HL-60 (cell line): ENCODE measurements at regions not wholly inside any gene's neighbourhood (a gene's known extent, or its start where the extent isn't known, plus 50 kb on each side); places are given as distances from the start of the nearest gene placed in this dataset.

Experiments
- DNase-seq, 2 experiments: peaks; one replicate each; pipeline ENCODE4 v3.0.0-alpha.2; 2010 to 2020; ENCODE audit warnings: low read depth in 1 of 2, low spot score in 1 of 2
- H3K27ac ChIP-seq: fragments of 250-450 bp; sonication (Bioruptor Pico); replicated peaks from 2 replicates; pipeline ENCODE4 v1.5.1; 2020; ENCODE audit warnings: mild to moderate bottlenecking, moderate library complexity
- H3K27me3 ChIP-seq: fragments of 250-450 bp; sonication (Bioruptor Pico); 2 replicates; pipeline ENCODE4 v1.5.1; 2021; ENCODE audit warnings: mild to moderate bottlenecking, moderate library complexity; ENCODE audit not compliant: insufficient read depth, poor library complexity, severe bottlenecking
- H3K4me3 ChIP-seq: replicated peaks from 2 replicates; pipeline ENCODE4 v1.5.1; 2011; ENCODE audit warnings: mild to moderate bottlenecking, control low read depth, low read length; ENCODE audit not compliant: insufficient read depth
- GABPA ChIP-seq: IDR thresholded peaks from 2 replicates; pipeline ENCODE4 v1.6.1; 2012; ENCODE audit warnings: low read depth
- POLR2AphosphoS5 ChIP-seq: IDR thresholded peaks from 2 replicates; pipeline ENCODE4 v1.6.1; 2012; ENCODE audit warnings: low read depth
- SPI1 ChIP-seq: IDR thresholded peaks from 2 replicates; pipeline ENCODE4 v1.6.1; 2012; ENCODE audit warnings: low read depth, mild to moderate bottlenecking, borderline replicate concordance
- TF ChIP-seq, protein P1 (sequence below): IDR thresholded peaks from 2 replicates; pipeline ENCODE4 v1.6.1; 2012; ENCODE audit warnings: low read depth; ENCODE audit not compliant: insufficient replicate concordance
- TF ChIP-seq, protein P2 (sequence below): IDR thresholded peaks from one replicate; pipeline ENCODE4 v1.5.1; 2011; ENCODE audit warnings: low read length, control low read depth, inconsistent platforms; ENCODE audit not compliant: insufficient read depth

GRCh38 chr2:82282111-82282882 is 1977.7 kb upstream of the LRRTM1 start:
- H3K27ac ChIP-seq = no peak overlapping the region
- no peak overlapping the region for H3K4me3 ChIP-seq
- TF ChIP-seq POLR2AphosphoS5 (no peak), GABPA (no peak), SPI1 (no peak)
- TF ChIP-seq, protein P1, sequence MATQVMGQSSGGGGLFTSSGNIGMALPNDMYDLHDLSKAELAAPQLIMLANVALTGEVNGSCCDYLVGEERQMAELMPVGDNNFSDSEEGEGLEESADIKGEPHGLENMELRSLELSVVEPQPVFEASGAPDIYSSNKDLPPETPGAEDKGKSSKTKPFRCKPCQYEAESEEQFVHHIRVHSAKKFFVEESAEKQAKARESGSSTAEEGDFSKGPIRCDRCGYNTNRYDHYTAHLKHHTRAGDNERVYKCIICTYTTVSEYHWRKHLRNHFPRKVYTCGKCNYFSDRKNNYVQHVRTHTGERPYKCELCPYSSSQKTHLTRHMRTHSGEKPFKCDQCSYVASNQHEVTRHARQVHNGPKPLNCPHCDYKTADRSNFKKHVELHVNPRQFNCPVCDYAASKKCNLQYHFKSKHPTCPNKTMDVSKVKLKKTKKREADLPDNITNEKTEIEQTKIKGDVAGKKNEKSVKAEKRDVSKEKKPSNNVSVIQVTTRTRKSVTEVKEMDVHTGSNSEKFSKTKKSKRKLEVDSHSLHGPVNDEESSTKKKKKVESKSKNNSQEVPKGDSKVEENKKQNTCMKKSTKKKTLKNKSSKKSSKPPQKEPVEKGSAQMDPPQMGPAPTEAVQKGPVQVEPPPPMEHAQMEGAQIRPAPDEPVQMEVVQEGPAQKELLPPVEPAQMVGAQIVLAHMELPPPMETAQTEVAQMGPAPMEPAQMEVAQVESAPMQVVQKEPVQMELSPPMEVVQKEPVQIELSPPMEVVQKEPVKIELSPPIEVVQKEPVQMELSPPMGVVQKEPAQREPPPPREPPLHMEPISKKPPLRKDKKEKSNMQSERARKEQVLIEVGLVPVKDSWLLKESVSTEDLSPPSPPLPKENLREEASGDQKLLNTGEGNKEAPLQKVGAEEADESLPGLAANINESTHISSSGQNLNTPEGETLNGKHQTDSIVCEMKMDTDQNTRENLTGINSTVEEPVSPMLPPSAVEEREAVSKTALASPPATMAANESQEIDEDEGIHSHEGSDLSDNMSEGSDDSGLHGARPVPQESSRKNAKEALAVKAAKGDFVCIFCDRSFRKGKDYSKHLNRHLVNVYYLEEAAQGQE = no peak
- TF ChIP-seq, protein P2, sequence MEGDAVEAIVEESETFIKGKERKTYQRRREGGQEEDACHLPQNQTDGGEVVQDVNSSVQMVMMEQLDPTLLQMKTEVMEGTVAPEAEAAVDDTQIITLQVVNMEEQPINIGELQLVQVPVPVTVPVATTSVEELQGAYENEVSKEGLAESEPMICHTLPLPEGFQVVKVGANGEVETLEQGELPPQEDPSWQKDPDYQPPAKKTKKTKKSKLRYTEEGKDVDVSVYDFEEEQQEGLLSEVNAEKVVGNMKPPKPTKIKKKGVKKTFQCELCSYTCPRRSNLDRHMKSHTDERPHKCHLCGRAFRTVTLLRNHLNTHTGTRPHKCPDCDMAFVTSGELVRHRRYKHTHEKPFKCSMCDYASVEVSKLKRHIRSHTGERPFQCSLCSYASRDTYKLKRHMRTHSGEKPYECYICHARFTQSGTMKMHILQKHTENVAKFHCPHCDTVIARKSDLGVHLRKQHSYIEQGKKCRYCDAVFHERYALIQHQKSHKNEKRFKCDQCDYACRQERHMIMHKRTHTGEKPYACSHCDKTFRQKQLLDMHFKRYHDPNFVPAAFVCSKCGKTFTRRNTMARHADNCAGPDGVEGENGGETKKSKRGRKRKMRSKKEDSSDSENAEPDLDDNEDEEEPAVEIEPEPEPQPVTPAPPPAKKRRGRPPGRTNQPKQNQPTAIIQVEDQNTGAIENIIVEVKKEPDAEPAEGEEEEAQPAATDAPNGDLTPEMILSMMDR = no peak
- no peak for DNase-seq
- H3K27me3 ChIP-seq = no peaks in the 10 kb centered on the region

- no peaks in the 10 kb centered on the region for H3K27me3 ChIP-seq
- DNase-seq = no peak
- H3K4me3 ChIP-seq = no peak overlapping the region
Measured at GRCh38 chr2:82279367-82279766, 1974.8 kb upstream of the LRRTM1 start.

DNA sequence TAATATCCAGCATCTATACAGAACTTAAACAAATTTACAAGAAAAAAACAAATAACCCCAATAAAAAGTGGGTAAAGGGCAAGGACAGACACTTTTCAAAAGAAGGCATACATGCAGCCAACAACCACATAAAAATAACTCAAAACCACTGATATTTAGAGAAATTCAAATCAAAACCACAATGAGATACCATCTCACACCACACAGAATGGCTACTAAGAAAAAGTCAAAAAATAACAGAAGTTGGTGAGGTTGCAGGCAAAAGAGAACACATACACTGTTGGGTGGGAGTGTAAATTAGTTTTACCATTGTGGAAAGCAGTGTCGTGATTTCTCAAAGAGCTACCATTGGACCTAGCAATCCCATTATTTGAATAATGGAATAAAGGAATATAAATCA is 1973.9 kb upstream of the LRRTM1 start:
- H3K27ac ChIP-seq = no peak overlapping the region
- no peak for DNase-seq
- H3K4me3 ChIP-seq = no peak overlapping the region
- no peak for TF ChIP-seq SPI1
- no peak for TF ChIP-seq GABPA
- no peak for TF ChIP-seq POLR2AphosphoS5
- TF ChIP-seq, protein P1 = no peak
- TF ChIP-seq, protein P2 = no peak
- H3K27me3 ChIP-seq = no peaks in the 10 kb centered on the region

More at GRCh38 chr2:82279367-82279766, 1974.8 kb upstream of the LRRTM1 start:
- no peak overlapping the region for H3K27ac ChIP-seq
- no peak for TF ChIP-seq POLR2AphosphoS5
- TF ChIP-seq, protein P1 = no peak
- TF ChIP-seq, protein P2 = no peak
- TF ChIP-seq SPI1 = no peak
- TF ChIP-seq GABPA = no peak
